Mesothelial cell of epicardium (in vitro differentiated cells): ENCODE measurements at regions not wholly inside any gene's neighbourhood (a gene's known extent, or its start where the extent isn't known, plus 50 kb on each side); places are given as distances from the start of the nearest gene placed in this dataset.

Experiments
- DNase-seq, 2 experiments: peaks; one replicate each; pipeline ENCODE4 v3.0.0; 2021; ENCODE audit warnings: low spot score in 2 of 2; ENCODE audit not compliant: unreplicated experiment in 2 of 2
- H3K27ac Mint-ChIP-seq: 2 replicates; pipeline ENCODE4 v1.8.0; 2021; ENCODE audit warnings: mixed read lengths
- H3K27me3 Mint-ChIP-seq: 2 replicates; pipeline ENCODE4 v1.8.0; 2021; ENCODE audit warnings: low read depth, mixed read lengths
- H3K36me3 Mint-ChIP-seq: 2 replicates; pipeline ENCODE4 v1.8.0; 2021; ENCODE audit warnings: mixed read lengths
- H3K4me1 Mint-ChIP-seq: 2 replicates; pipeline ENCODE4 v1.8.0; 2021; ENCODE audit warnings: mixed read lengths
- H3K4me3 Mint-ChIP-seq: 2 replicates; pipeline ENCODE4 v1.8.0; 2021; ENCODE audit warnings: mild to moderate bottlenecking, moderate library complexity, mixed read lengths
- H3K9me3 Mint-ChIP-seq: 2 replicates; pipeline ENCODE4 v1.8.0; 2021; ENCODE audit warnings: mixed read lengths
- TF ChIP-seq, protein P1 (sequence below): fragments of 200-600 bp; sonication (generic); IDR thresholded peaks from one replicate; pipeline ENCODE4 v1.5.0; 2021; ENCODE audit warnings: antibody characterized with exemption; ENCODE audit not compliant: unreplicated experiment

GRCh38 chr14:99069946-99070345 lies 202.1 kb downstream of the BCL11B start:
- Mint-ChIP-seq H3K4me1 (no peaks in the 10 kb centered on the region), H3K9me3 (peaks cover 17% of the 10 kb centered on the region), H3K4me3 (no peak overlapping the region), H3K27me3 (no peaks in the 10 kb centered on the region), H3K27ac (no peak overlapping the region), H3K36me3 (peaks cover 2% of the 10 kb centered on the region)
- TF ChIP-seq, protein P1, sequence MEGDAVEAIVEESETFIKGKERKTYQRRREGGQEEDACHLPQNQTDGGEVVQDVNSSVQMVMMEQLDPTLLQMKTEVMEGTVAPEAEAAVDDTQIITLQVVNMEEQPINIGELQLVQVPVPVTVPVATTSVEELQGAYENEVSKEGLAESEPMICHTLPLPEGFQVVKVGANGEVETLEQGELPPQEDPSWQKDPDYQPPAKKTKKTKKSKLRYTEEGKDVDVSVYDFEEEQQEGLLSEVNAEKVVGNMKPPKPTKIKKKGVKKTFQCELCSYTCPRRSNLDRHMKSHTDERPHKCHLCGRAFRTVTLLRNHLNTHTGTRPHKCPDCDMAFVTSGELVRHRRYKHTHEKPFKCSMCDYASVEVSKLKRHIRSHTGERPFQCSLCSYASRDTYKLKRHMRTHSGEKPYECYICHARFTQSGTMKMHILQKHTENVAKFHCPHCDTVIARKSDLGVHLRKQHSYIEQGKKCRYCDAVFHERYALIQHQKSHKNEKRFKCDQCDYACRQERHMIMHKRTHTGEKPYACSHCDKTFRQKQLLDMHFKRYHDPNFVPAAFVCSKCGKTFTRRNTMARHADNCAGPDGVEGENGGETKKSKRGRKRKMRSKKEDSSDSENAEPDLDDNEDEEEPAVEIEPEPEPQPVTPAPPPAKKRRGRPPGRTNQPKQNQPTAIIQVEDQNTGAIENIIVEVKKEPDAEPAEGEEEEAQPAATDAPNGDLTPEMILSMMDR, result no peak
- no peak for DNase-seq

DNA sequence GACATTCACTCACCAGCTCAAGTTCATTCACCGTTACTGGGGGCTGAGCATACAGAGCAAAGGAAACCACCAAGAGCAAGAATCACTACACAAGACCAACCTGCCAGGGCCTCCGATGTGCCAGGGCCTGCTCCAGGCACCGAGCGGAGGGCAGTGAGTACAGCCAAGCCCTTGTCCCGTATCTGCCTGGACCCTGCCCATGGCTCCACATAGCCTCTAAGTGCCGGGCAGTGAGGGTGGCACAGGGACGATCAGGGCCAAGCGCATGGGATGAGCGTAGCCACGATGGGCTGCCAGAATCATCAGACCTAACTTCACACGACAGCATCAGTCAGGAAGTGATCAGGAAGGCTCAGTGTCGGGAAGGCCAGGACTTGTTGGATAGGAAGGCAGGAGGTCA lies 199.6 kb downstream of the BCL11B start:
- peaks cover 5% of the 10 kb centered on the region for H3K27me3 Mint-ChIP-seq
- H3K36me3 Mint-ChIP-seq, result peaks cover 2% of the 10 kb centered on the region
- H3K27ac Mint-ChIP-seq, result no peak overlapping the region
- H3K4me1 Mint-ChIP-seq, result no peaks in the 10 kb centered on the region
- TF ChIP-seq, protein P1, result no peak
- H3K9me3 Mint-ChIP-seq, result peaks cover 17% of the 10 kb centered on the region
- no peak overlapping the region for H3K4me3 Mint-ChIP-seq
- no peak for DNase-seq

DNA sequence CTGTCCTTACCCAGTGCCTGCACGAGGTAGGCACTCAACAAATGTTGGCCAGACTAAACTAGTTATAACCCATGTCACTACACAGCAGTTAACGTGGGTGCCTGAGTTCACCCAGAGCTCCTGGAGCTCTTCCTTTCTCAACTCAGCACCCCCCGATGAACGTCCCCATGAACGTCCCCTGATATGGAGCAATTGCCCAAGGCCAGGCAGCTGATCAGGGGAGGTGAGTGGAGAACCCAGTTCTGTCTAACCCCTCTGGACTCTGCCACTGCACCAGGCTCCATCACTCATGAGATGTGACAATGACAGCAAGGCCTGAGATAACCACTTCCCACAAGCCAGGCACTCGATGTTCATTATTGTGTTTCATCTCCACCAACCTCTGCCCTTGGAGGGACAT lies 199.0 kb downstream of the BCL11B start:
- TF ChIP-seq, protein P1, result no peak
- H3K36me3 Mint-ChIP-seq, result peaks cover under 1% of the 10 kb centered on the region
- H3K9me3 Mint-ChIP-seq, result peaks cover 17% of the 10 kb centered on the region
- no peaks in the 10 kb centered on the region for H3K4me1 Mint-ChIP-seq
- peaks cover 5% of the 10 kb centered on the region for H3K27me3 Mint-ChIP-seq
- no peak for DNase-seq
- no peak overlapping the region for H3K4me3 Mint-ChIP-seq
- H3K27ac Mint-ChIP-seq, result no peak overlapping the region

- TF ChIP-seq, protein P1, result no peak
- Mint-ChIP-seq H3K36me3 (no peaks in the 10 kb centered on the region), H3K4me3 (no peak overlapping the region), H3K27me3 (peaks cover 5% of the 10 kb centered on the region), H3K27ac (no peak overlapping the region), H3K9me3 (peaks cover 17% of the 10 kb centered on the region), H3K4me1 (no peaks in the 10 kb centered on the region)
- DNase-seq, result no peak
Observed at GRCh38 chr14:99073431-99073830, 198.6 kb downstream of the BCL11B start.

DNA sequence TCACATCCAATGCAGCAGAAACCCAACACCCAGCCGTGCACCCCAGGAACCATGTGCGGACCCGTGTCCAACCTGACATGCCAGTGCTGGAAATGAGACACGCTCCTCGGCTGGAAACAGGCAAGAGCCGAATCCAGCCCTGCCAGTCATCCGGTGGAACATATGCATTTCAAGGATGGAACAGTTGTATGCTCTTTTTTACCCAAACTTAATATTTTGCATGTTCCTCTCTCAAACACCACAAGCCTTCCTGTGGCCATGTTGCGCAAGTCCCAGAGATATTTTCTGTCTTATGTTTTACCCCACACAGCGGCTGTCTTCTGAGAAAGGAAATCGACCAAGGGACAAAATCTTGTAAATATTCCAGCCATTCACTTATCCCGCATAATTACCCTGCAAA lies 196.9 kb downstream of the BCL11B start:
- H3K36me3 Mint-ChIP-seq, result no peaks in the 10 kb centered on the region
- no peak overlapping the region for H3K27ac Mint-ChIP-seq
- H3K4me3 Mint-ChIP-seq, result no peak overlapping the region
- H3K27me3 Mint-ChIP-seq, result peaks cover 7% of the 10 kb centered on the region
- H3K4me1 Mint-ChIP-seq, result no peaks in the 10 kb centered on the region
- TF ChIP-seq, protein P1, result no peak
- peaks cover 13% of the 10 kb centered on the region for H3K9me3 Mint-ChIP-seq
- DNase-seq, result no peak

DNA sequence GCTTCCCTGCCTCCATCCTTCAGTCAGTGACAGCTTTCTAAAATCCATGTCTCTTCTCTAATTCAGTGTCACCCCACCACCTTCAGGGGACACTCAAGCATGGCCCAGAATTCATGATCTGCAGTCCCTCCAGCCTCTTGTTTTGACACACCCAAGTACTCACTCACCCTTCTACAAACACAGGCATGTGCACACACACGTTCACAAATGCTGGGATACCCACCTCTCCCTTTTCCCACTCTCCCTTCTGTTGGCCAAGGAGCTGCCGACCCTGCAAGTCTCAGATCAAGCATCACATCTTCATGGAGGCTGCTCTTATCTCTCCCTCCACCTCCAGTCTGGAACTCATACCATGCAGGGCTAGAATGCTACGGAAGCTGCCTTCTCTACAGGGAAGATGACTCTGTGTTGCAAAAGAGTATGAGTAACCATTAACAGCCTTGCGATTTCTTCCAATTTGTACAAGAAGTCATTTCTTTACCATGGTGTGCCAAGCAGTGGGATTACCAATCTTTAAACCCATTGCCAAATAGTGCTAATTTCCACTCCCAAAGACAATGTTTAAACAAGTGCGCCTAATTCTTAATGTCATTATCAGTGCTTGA lies 196.1 kb downstream of the BCL11B start:
- no peaks in the 10 kb centered on the region for H3K36me3 Mint-ChIP-seq
- TF ChIP-seq, protein P1, result no peak
- no peaks in the 10 kb centered on the region for H3K4me1 Mint-ChIP-seq
- H3K27me3 Mint-ChIP-seq, result peaks cover 7% of the 10 kb centered on the region
- no peak for DNase-seq
- H3K9me3 Mint-ChIP-seq, result peaks cover 15% of the 10 kb centered on the region
- no peak overlapping the region for H3K27ac Mint-ChIP-seq
- no peak overlapping the region for H3K4me3 Mint-ChIP-seq
